ENCODE measurements at regions not wholly inside any gene's neighbourhood (a gene's known extent, or its start where the extent isn't known, plus 50 kb on each side); places are given as distances from the start of the nearest gene placed in this dataset.

DNA sequence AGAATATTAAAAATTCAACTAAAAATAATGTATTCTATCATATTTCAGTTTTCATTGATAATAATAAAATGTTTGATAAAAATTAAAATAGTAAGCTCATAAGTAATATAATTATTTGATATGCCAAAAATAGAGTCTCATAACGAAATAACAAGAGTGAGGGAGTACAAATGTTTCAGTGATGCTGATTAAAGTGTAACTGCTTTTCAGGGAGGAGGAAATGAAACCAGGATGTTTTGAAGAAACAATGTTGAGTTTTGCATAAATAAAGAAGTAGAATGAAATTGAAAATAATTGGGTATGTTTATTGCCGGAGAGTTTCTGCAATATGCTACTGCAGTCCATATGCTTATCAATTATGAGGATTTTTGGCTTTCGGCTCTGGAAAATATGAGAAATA, 1159.8 kb upstream of the ADGRL2 start:
- no peaks in the 10 kb centered on the region for H3K9me3 ChIP-seq (ENCODE audit: low read length)
- BruUV-seq (replicated peaks) = no TSS peak
- intact Hi-C loops (cut with micrococcal nuclease; ENCODE audit: unreplicated experiment) = no loop called here
- H3K36me3 ChIP-seq (ENCODE audit: insufficient read depth, low read length) = no peaks in the 10 kb centered on the region; the same call in 1 of the 2 replicates
- H3K79me2 ChIP-seq (ENCODE audit: insufficient read depth, low read depth, low read length) = no peaks in the 10 kb centered on the region
- H2AFZ ChIP-seq (ENCODE audit: low read length) = no peak overlapping the region
- H3K4me3 ChIP-seq (ENCODE audit: low read depth, low read length, poor library complexity, severe bottlenecking) = peak overlapping the region; percentile 46
- no peaks in the 10 kb centered on the region for H4K20me1 ChIP-seq (ENCODE audit: insufficient read depth, low read length)
- peak overlapping the region; percentile 86 for H3K27ac ChIP-seq (ENCODE audit: low read depth, low read length, poor library complexity, severe bottlenecking)
- DNase-seq (ENCODE audit: low spot score) = peak; percentile 54
- TF ChIP-seq, protein P1, sequence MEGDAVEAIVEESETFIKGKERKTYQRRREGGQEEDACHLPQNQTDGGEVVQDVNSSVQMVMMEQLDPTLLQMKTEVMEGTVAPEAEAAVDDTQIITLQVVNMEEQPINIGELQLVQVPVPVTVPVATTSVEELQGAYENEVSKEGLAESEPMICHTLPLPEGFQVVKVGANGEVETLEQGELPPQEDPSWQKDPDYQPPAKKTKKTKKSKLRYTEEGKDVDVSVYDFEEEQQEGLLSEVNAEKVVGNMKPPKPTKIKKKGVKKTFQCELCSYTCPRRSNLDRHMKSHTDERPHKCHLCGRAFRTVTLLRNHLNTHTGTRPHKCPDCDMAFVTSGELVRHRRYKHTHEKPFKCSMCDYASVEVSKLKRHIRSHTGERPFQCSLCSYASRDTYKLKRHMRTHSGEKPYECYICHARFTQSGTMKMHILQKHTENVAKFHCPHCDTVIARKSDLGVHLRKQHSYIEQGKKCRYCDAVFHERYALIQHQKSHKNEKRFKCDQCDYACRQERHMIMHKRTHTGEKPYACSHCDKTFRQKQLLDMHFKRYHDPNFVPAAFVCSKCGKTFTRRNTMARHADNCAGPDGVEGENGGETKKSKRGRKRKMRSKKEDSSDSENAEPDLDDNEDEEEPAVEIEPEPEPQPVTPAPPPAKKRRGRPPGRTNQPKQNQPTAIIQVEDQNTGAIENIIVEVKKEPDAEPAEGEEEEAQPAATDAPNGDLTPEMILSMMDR (conservative IDR thresholded peaks at IDR 0.05; ENCODE audit: low read length) = no peak
- no peak for TF ChIP-seq EZH2phosphoT487 (IDR thresholded peaks at IDR 0.05; ENCODE audit: borderline replicate concordance, low read depth, low read length)
- ChIA-PET POLR2A (interaction anchor here (0.6 to 0.7 kb wide), 4 partner anchors 10 to 1403 kb away, joined by 3 read pairs; no protein-coding TSS in a partner anchor), CTCF (ENCODE audit: unreplicated experiment) (no interaction called here)
- H3K9me2 ChIP-seq (ENCODE audit: insufficient read depth, low read length) = no peaks in the 10 kb centered on the region
- H3K4me1 ChIP-seq (ENCODE audit: insufficient read depth, low read length, poor library complexity, severe bottlenecking) = peaks cover 36% of the 10 kb centered on the region
- H3K4me2 ChIP-seq (ENCODE audit: low read length) = peak overlapping the region; percentile 73

DNA sequence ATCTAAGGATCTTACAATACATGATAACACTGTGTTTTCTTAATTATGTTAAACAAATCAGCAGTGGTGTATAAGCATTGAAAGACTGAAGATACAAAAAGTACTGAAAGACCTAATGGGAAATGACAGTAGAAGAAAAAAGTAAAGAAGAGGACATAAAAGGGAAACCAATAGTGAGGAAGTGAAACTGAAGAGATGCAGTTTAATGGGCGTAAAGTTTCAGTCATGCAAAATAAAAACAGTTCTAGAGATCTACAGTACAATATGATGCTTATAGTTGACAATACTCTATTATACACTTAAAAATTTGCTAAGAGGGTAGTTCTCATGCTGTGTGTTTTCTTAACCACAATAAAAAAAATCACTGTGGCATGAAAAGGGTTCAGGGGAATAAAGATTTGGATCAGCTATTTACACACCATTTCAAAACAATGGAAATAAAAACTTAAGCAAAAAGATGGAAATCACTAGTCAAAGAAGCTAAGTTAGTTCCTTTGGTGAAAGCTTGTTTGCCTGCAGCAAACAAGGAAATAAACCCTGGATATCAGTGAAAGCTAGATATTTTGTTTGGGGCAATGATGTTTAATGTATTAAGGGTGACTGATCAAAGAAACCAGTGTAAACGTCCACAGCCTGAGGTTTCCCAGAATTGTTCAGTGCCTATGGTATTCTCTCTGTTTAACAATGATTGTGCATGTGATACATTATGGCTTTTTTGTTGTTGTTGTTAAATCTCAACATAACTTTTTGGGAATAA, 1160.8 kb upstream of the ADGRL2 start:
- H3K79me2 ChIP-seq (ENCODE audit: insufficient read depth, low read depth, low read length) = no peaks in the 10 kb centered on the region
- H2AFZ ChIP-seq (ENCODE audit: low read length) = peak overlapping the region; percentile 48; the same call in 1 of the 2 replicates
- peaks cover 36% of the 10 kb centered on the region for H3K4me1 ChIP-seq (ENCODE audit: insufficient read depth, low read length, poor library complexity, severe bottlenecking)

More for the DNA sequence above, 1160.8 kb upstream of the ADGRL2 start:
- POLR2A ChIA-PET = interaction anchor here (1.1 kb wide), 1 partner anchor 17 kb away, joined by 4 read pairs; no protein-coding TSS in a partner anchor
- Histone ChIP-seq H3K9me2 (ENCODE audit: insufficient read depth, low read length) (no peaks in the 10 kb centered on the region), H3K36me3 (ENCODE audit: insufficient read depth, low read length) (no peaks in the 10 kb centered on the region; the same call in 1 of the 2 replicates), H3K27ac (ENCODE audit: low read depth, low read length, poor library complexity, severe bottlenecking) (peak overlapping the region; percentile 86), H3K4me2 (ENCODE audit: low read length) (peak overlapping the region; percentile 73), H3K9me3 (ENCODE audit: low read length) (peaks cover 7% of the 10 kb centered on the region; the same call in 1 of the 2 replicates), H3K4me3 (ENCODE audit: low read depth, low read length, poor library complexity, severe bottlenecking) (peak overlapping the region; percentile 51), H4K20me1 (ENCODE audit: insufficient read depth, low read length) (no peaks in the 10 kb centered on the region)
- CTCF ChIA-PET (ENCODE audit: unreplicated experiment) = no interaction called here
- peak; percentile 69 for DNase-seq (ENCODE audit: low spot score)
- no TSS peak for BruUV-seq (replicated peaks)
- TF ChIP-seq EZH2phosphoT487 (IDR thresholded peaks at IDR 0.05; ENCODE audit: borderline replicate concordance, low read depth, low read length) = no peak
- TF ChIP-seq, protein P1 (conservative IDR thresholded peaks at IDR 0.05; ENCODE audit: low read length) = no peak
- intact Hi-C loops (cut with micrococcal nuclease; ENCODE audit: unreplicated experiment) = no loop called here
